Gastrocnemius medialis (tissue), 4 donors: ENCODE measurements at regions not wholly inside any gene's neighbourhood (a gene's known extent, or its start where the extent isn't known, plus 50 kb on each side); places are given as distances from the start of the nearest gene placed in this dataset.

Source experiments
- CTCF ChIP-seq, 5 experiments: fragments of 450-650 bp in 3 of 5; fragments of 200-600 bp in 2 of 5; sonication (generic) in 2 of 5; IDR thresholded peaks in 4 of 5; conservative IDR thresholded peaks in 1 of 5; 1 replicate in 4 of 5; 2 replicates in 1 of 5; pipeline ENCODE4 v1.5.1; 2016 to 2019; ENCODE audit warnings: antibody characterized with exemption in 5 of 5, mild to moderate bottlenecking in 3 of 5, moderate library complexity in 3 of 5
- POLR2A ChIP-seq, 2 donors: fragments of 450-650 bp; IDR thresholded peaks; one replicate each; pipeline ENCODE4 v1.6.1; 2017; ENCODE audit warnings: antibody characterized with exemption in 2 of 2, mild to moderate bottlenecking in 2 of 2, moderate library complexity in 2 of 2

GRCh38 chr6:150705392-150705791 lies 105.7 kb downstream of the PLEKHG1 start:
- no peak for TF ChIP-seq CTCF (IDR thresholded peaks at IDR 0.05 in 4 of 5, conservative IDR thresholded peaks at IDR 0.05 in 1 of 5)
- TF ChIP-seq POLR2A (IDR thresholded peaks at IDR 0.05), result no peak
